ENCODE measurements at regions not wholly inside any gene's neighbourhood (a gene's known extent, or its start where the extent isn't known, plus 50 kb on each side); places are given as distances from the start of the nearest gene placed in this dataset.

DNA sequence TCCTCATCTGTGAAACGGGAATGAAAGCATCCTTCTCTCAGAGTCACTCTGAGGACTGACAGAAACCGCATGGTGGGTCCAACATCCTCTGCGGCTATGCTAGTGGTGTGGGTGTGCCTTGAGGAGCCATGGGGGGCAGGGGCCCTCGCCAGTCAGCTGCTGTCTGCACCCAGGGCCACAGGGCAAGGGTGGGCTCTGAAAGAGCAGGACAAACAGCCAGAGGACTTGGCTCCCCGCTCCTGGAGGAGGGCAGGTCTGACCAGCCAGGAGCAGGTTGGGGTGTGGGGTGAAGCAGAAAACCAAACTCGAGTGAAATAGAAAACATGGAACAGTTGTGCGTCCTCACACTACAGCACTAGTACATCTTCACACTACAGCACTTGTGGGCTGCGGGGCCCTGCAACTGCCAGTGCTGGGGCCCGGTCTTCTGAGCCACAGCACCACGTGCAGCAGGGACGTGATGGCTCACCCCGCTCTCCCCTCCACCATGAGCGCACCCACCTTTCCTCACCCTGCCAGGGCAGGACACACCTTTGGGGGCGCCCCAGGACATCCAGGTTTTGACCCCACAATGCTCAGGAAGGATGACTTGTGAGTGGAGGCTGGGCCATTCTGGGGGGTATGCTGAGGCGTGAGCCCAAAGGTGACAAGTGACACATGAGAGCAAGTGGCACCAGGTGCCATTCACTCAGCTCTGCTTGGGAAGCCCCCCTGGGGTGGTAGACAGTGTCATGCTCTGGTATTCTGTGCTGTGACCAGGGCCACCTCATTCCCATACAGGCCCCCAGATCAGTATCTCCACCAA, 96.1 kb upstream of the RET start:
- ATAC-seq (peak; percentile 12), DNase-seq (ENCODE audit: low spot score) (peak; percentile 30)
- intact Hi-C loops (cut with DNase I): no loop called here

DNA sequence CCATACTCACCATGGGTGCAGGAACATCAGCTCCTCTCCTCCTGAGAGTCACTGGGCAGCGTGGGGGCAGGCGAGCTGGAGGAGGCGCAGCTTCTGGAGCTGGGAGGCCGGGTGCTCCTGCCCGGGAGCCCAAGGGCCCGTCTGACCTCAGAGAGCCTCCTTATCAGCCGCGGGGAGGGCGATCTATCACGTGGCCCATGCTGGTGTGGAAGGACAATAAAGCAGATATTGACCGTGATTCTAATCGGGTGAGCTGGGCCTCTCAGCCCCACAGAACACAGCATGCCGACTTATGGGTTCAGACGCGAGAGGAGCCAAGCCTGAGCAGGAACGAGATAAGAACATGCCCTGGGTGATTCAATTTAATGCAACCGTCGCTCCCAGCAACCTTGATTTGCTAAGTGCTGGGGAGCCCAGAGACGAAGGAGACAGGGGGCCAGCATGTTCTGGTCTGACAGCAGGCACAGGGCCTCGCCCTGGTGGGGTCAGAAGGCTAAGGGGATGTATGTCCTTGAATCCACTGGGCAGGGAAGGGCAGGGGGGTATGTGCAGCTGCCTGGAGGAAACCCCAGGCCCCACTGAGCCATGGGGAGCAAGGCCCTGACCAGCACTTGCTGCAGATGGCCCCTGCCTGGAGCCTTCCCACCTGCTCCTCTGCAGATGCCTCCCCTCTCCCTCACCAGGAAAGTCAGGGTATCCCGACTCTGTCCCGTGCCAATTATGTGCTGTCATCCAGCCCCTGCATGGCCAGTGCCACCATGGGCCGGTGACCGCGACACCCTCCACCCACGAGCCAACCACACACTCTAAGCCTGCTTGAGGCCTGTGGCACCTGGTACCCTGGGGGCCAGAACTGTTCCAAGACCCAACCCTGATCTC, 95.3 kb upstream of the RET start:
- DNase-seq (ENCODE audit: low spot score) (peak; percentile 36), ATAC-seq (peak; percentile 16)
- intact Hi-C loops (cut with DNase I): no loop called here

DNA sequence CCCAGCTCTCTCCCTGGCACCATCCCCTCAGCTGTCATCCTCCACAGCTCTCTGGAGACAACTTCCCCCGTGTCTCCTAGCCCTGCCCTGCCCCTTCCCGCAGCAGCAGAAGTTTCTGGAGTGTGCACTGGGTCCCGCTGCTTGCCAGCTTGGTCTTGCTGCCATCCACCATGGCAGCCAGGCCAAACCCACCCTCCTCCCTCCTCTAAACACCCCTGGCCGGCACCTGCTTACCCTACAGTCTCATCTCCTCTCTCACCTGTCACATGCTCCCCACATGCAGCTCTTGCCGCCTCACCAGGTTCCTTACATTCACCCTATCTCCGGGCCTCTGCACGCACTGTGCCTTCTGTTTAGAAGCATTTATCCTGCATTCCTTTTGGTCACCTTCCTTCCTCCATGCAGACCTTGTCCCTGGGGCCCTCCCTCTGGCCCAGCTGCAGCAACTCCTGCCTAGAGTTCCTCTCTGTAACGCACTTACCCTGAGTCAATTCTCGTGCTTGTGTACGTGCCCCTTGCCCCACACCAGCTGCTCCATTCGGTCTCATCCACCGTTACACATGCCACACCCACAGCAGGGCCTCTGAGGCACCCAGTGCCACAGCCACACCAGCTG, 93.9 kb upstream of the RET start:
- ATAC-seq (no peak), DNase-seq (ENCODE audit: low spot score) (peak; percentile 25)
- intact Hi-C loops (cut with DNase I): no loop called here

DNA sequence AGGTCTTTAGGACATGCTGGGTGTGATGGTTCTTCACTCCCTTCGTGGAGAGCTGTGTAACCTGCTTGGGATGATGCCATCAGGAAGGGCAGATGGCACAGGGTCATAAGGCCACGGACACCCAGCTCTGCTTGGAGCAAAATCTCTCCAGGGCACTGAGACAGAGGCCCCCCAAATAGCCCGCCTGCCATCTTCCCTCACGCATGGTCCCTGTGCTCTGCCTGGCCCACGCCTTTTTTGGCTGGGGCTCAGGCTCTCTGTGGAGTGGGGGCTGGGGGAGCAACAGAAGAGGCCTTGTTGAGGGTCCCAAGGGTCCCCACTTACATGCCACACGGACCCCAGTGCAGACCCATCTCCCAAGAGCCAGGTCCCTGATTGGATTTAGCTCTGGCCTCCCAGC, 93.3 kb upstream of the RET start:
- ATAC-seq: no peak
- no peak for DNase-seq (ENCODE audit: low spot score)
- intact Hi-C loops (cut with DNase I): no loop called here

DNA sequence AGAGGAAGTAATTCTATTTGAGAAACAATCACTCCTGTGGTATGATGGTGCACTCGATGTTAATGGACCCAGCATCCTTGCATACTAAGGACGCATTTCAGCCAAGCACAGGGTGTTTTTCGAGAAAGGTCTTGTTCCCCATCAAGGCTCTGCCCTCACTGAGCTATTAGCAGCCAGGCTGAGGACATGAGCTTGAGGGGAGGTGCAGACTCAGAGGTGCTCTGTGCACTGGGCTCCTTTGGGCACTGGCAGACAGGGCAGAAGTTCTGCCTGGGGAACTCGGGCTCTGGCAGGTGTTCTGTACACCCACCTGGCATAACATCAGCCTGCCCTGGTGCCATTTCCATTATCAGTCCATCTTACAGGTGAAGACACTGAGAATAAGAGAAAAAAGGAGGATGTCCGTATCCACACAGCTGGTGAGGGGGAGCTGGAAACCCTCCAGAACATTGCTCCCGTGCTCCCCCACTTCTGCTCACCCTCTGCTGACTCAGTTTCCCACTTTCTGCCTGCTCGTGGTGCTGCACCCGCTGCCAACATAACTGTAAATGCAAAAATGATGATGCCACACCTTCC, 92.7 kb upstream of the RET start:
- intact Hi-C loops (cut with DNase I): no loop called here
- DNase-seq (ENCODE audit: low spot score) (no peak), ATAC-seq (no peak)

DNA sequence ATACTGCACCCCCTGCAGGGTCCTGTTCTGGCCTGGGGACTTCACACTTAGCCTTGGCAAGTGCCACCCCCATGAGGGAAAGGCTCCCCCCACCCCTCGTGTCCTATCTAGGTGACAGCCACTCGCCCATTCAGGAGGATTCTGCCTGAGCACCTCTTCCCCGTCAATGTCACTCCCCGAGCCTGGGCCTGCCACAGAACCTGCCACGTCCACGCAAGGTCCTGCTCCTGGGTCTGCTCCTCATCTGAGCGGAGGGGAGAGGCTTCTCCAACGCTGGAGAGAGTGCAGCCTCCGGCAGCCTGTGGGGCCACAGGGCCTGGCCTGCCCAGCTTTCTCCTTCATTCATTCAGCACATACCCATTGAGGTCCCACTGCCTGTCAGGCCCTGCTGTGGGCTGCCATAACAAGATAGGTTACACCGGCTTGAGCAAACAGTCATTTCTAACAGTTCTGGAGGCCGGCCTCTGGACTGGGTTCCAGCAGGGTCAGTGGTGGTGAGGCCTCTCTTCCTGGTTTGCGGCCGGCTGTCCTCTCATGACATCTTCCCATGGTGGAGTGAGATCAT, 92.0 kb upstream of the RET start:
- intact Hi-C loops (cut with DNase I): no loop called here
- no peak for ATAC-seq
- DNase-seq (ENCODE audit: low spot score): no peak

DNA sequence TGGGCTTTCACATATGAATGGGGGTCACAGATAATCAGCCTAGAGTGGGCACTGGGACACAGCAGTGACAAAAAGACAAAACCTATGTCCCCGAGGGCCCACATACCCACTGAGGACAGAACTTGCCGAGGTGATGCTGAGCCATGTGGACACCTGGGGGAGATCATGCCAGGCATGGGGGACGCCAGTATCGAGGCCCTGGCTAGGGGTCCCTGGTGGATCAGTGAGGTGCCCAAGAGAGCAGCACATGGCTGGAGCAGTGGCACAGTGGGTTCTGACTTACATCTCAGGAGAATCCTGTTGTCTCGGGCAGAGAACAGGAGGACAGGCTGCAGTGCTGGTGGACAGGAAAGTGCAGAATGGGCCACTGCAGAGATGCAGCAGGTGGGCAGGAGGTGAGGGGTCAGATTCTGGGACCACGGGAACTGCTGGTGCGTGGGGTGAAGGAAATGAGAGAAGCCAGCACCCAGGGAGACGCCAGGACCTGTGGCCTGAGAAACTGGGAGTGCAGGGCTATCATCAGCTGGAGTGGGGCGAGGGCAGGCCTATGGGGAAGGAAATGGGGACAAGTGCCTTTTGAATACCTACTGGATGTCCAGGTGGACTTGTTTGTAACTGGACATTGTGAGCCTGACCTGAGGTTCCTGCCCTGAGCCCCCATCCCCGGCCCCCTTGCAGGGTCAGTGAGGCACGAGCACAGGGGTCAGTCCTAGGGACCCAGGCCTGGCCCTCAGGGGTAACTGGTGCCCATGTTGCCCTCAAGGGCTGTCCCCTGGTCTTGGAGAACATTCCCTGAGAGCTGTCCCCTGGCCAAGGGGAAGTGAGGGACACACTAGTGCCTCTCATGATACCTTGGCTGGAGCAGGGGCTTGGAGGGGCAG, 91.2 kb upstream of the RET start:
- intact Hi-C loops (cut with DNase I): no loop called here
- ATAC-seq (no peak), DNase-seq (ENCODE audit: low spot score) (no peak)

DNA sequence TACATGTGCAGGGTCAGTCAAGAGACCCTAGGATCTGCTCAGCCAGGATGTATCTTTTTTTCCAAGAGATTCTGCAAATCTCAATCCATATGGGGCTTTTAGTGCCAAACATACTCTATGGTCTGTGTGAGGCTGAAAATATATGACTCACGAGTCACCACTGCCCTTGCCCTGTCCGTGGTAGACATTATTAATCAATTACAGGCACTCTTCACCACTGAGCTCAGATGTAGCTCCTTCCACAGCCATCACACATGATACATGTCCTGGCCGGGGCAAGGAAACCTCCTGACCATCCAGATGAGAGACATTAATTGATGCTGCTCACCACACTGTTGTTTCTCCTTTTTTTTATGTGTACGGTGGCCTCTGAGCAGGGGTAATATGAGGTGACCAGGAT, 90.2 kb upstream of the RET start:
- intact Hi-C loops (cut with DNase I): no loop called here
- no peak for DNase-seq (ENCODE audit: low spot score)

DNA sequence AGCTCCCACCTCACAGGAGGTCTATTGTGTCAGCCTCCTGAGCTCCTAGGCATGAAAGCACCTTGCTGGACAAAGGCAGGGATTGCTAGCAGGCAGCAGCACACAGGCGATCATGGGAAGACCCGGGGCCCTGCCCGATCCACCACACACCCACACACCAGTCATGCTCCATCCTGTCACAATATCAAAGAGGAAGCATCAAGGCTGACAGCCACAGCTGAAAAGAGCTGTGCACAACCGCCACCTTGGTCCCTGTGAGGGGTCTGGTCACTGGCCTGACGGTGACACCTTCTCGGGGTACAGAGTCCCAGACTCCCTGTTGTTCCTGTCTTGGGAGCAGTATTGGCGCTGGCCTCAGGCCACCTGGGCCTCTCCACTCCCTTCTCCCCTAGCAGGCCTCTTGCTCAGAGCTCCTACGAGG, 89.7 kb upstream of the RET start:
- DNase-seq (ENCODE audit: low spot score): no peak

More for the DNA sequence above, 90.2 kb upstream of the RET start:
- no peak for ATAC-seq

DNA sequence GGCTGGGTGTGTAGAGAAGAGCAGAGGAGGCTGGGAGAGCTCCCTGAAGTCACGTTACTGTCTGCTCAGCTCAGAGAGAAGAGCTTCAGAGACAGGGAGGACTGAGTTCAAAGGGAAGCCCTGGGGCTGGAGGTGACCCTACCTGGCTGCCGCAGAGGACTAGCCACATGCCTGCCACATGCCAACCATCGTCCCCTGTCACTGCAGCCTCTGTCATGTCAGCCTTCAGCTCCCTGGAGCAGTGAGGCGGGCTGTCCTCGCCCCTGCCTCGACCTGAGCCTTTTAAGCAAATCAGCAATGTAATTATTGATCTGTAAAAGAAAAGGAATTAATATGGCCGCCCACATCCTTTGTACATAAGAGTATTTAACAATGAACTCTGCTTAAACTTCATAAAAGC, 89.3 kb upstream of the RET start:
- ATAC-seq (no peak), DNase-seq (ENCODE audit: low spot score) (no peak)
- intact Hi-C loops (cut with DNase I): no loop called here

More for the DNA sequence above, 89.7 kb upstream of the RET start:
- intact Hi-C loops (cut with DNase I): no loop called here
- no peak for ATAC-seq

DNA sequence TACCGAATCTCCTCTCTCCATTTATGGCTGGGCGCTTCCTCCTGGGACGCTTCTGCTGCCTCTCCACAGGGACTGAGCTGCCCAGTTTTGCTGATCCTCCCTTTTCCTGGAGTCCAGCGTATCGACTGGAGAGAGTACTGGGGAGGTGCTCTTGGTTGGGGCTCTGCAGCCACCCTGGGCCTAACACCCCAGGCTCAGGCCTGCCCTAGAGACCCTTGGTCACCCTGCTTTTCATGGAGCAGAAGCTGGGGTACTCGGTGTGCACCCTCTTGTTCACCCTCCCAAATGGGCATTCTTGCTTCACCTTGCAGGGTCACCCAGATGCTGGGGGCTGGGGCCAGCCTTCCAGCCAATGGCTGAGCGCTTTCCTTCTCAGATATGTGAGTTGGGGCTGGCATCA, 88.8 kb upstream of the RET start:
- ATAC-seq: no peak
- intact Hi-C loops (cut with DNase I): no loop called here
- no peak for DNase-seq (ENCODE audit: low spot score)

DNA sequence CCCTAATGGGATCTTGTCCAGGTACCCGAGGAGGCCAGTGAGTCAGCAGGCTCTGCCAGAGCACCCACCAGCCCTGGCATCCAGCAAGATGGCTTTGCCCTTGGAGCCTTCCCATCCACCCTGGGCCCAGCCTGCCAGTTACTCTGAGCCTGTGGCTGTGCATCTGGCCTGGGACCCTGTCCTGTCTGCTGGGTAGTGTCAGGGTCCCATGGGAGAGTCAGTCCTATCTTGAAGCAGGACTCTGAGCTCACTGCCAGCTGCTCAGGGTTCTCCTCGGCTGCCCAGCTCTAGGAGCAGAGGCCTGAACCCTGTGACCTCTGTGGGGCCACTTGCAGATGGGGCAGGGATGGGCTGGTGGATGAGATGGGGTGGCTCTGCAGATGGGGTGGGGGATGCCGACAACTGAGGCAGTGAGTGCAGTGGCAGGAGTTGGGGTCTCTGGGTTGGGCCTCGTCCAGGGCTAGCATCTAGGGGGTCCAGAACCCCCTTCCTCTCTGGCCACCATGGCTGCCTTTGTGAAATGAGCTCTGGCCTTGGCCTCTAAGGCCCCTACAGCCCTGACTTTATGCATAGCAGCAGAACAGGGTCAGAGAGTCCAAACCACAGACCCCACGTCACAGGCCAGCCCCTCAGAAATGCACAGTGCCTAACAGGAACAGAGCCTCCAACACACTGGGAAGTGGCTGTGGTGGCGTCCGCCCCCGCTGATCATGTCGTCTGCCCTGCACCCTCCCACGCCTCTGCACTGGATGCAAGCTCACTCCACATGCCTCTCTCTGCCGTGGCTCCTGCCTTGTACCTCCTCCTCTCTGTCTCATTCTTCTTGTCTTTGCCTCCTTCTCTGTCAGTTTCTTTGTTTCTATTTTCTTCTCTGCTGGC, 88.1 kb upstream of the RET start:
- intact Hi-C loops (cut with DNase I): no loop called here
- DNase-seq (ENCODE audit: low spot score) (no peak), ATAC-seq (no peak)

DNA sequence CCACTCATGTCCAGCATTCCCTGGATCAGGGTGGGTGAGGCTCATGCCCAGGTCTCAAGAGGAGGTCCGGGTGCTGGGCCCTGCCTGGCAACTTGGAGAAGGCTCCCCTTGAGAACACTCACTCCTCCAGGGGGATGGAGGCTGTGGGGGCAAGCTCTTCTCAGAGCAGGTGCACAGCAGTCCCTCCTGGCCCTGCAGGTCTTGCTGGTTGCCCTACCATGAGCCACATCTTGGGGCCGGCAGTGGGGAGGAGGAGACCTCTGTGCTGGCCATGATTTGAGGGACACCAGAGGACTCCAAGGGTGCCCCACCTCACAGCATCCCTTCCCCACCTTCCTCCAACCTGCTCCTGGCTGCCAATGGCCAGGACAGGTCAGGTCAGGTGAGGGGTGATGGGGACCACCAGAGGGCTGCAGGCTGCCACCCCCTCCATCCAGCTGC, 87.4 kb upstream of the RET start:
- no peak for ATAC-seq
- intact Hi-C loops (cut with DNase I): no loop called here
- no peak for DNase-seq (ENCODE audit: low spot score)

DNA sequence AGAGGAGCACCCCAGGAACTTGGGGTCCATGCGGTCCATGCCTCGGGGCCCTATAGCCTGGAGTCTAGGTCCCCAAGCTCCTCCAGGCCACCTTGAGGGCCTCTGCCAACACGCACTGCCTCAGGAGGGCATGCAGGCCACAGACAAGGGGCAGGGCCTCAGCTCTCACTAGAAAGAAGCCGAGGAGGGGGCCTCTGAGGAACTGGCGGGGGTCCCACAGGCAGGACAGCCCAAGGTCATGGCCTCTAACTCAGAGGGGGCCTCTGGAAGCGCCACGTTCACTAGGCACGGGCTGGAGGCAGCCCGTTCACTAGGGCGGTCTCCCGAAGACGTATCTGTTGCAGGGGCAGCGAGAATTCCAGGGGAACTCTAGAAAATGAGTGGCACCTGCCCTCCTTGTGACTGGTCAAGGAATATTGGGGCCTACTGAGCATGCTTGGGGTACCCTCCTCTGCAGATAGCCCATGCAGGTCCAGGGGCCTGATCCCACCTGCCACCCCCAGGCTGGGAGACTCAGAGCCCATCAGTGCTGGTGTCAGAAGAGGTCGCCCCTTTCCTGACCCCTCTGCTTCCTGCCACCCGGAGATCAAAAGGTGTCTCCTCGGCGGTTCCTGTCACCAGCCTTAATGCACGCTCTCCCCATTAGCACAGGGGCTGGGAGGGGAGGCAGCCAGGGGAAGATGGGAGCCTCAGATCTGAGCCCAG, 86.7 kb upstream of the RET start:
- intact Hi-C loops (cut with DNase I): no loop called here
- no peak for ATAC-seq
- no peak for DNase-seq (ENCODE audit: low spot score)

DNA sequence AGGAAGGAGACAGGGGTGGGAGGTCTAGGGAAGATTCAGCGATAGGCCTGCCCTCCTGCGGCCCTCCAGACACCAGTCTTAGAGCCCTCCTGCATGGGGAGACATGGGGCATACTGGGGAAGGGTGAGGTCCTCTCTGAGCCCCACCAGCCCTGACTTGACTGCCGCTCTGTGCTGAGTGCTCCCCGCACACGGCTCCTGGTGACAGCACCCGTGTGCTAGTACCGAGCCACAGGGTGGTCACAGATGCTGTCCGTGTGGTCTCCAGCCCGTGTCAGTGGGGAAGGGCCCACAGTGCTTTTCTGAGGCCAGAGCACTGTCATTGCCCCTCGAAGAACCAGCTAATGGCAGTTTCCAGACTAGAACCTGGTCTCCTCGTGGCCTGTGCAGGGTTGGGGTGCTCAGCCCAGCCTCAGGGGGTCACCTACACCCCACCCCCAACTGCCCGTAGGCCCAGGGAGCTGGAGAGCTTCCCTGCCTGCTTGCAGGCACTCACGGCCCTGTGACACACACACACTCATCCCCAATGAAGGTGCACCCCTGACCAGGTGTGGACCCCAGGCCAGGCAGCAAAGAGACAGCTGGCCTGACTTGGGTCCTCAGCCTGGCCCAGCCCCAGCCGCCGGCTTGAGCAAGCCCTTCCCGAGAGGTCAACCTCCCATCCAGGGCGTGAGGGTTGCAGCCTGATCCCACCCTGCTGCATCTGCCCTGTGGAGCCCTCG, 86.0 kb upstream of the RET start:
- DNase-seq (ENCODE audit: low spot score) (no peak), ATAC-seq (no peak)
- intact Hi-C loops (cut with DNase I): no loop called here

DNA sequence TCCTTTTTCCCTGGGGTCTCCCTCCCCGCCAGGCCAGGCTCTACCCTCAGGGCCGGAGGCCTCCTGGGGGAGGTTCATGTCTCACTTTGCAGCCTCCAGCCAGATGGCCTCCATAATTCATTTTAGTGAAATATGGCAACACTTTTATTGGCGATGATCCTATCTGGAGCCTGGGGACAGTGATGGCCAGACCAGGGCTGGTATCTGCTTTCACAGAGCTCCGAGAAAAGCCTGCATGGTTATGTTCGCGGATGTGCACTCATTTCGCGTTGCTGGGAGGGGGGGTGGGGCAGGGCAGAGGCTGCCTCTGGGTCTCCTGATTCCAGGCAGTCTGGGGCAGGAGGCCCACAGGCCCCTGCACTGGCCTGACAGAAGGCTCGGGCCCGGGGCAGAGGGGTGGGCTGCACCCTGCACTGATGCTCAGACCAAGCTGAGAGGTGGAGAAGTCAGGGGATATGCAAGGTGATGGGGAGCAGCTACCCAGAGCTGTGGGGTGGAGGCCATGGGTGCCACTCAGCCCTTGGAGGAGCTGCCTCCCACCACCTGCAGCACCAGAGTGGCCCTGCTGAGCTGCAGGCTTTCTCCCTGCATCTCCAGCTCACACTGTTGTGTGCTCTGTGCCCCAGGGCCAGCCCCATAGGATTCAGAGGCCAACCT, 85.3 kb upstream of the RET start:
- no peak for DNase-seq (ENCODE audit: low spot score)
- no peak for ATAC-seq

More for the DNA sequence above, 85.3 kb upstream of the RET start:
- intact Hi-C loops (cut with DNase I): no loop called here

All from sciatic nerve (tissue), 2 donors.